ENCODE measurements at regions not wholly inside any gene's neighbourhood (a gene's known extent, or its start where the extent isn't known, plus 50 kb on each side); places are given as distances from the start of the nearest gene placed in this dataset.

- no TSS peak for BruUV-seq (replicated peaks)
- no peak for TF ChIP-seq CTCF (conservative IDR thresholded peaks at IDR 0.05; ENCODE audit: low read depth, low read length)
- no peak for TF ChIP-seq EZH2 (IDR thresholded peaks at IDR 0.05; ENCODE audit: borderline replicate concordance, low read depth, low read length, poor library complexity, severe bottlenecking)
- no peaks in the 10 kb centered on the region for H3K27me3 ChIP-seq (replicated peaks; ENCODE audit: insufficient read depth, low read depth, low read length, poor library complexity)
- CTCF ChIA-PET = interaction anchor here (0.6 kb wide), 1 partner anchor 151 kb away, joined by 3 read pairs; no protein-coding TSS in a partner anchor
- H3K4me1 ChIP-seq (ENCODE audit: insufficient read depth, low read length, poor library complexity, severe bottlenecking) = no peaks in the 10 kb centered on the region
- no peak overlapping the region for H3K27ac ChIP-seq (ENCODE audit: low read depth, low read length, poor library complexity, severe bottlenecking)
- POLR2A ChIA-PET (ENCODE audit: low non-redundant PET) = no interaction called here
- no peaks in the 10 kb centered on the region for H3K36me3 ChIP-seq (ENCODE audit: insufficient read depth, low read length, poor library complexity, severe bottlenecking)
- no peak overlapping the region for H3K4me3 ChIP-seq (ENCODE audit: low read depth, low read length, poor library complexity, severe bottlenecking)
- H3K9me3 ChIP-seq (ENCODE audit: low read depth, low read length, poor library complexity, severe bottlenecking) = no peaks in the 10 kb centered on the region
- no peak for DNase-seq (ENCODE audit: low spot score)
- intact Hi-C loops (cut with micrococcal nuclease; ENCODE audit: unreplicated experiment) = no loop called here
These were observed 140.4 kb downstream of the DIPK2A start for GRCh38 chr3:144112036-144112435.

- H3K9me3 ChIP-seq (ENCODE audit: low read depth, low read length, poor library complexity, severe bottlenecking) = no peaks in the 10 kb centered on the region
- ChIA-PET POLR2A (ENCODE audit: low non-redundant PET) (no interaction called here), CTCF (interaction anchor here (0.6 kb wide), 1 partner anchor 151 kb away, joined by 3 read pairs; no protein-coding TSS in a partner anchor)
- TF ChIP-seq EZH2 (IDR thresholded peaks at IDR 0.05; ENCODE audit: borderline replicate concordance, low read depth, low read length, poor library complexity, severe bottlenecking) (no peak), CTCF (conservative IDR thresholded peaks at IDR 0.05; ENCODE audit: low read depth, low read length) (no peak)
- H3K27ac ChIP-seq (ENCODE audit: low read depth, low read length, poor library complexity, severe bottlenecking) = no peak overlapping the region
- no TSS peak for BruUV-seq (replicated peaks)
- intact Hi-C loops (cut with micrococcal nuclease; ENCODE audit: unreplicated experiment) = no loop called here
- no peak overlapping the region for H3K4me3 ChIP-seq (ENCODE audit: low read depth, low read length, poor library complexity, severe bottlenecking)
- no peaks in the 10 kb centered on the region for H3K36me3 ChIP-seq (ENCODE audit: insufficient read depth, low read length, poor library complexity, severe bottlenecking)
- no peak for DNase-seq (ENCODE audit: low spot score)
- H3K27me3 ChIP-seq (replicated peaks; ENCODE audit: insufficient read depth, low read depth, low read length, poor library complexity) = no peaks in the 10 kb centered on the region
- no peaks in the 10 kb centered on the region for H3K4me1 ChIP-seq (ENCODE audit: insufficient read depth, low read length, poor library complexity, severe bottlenecking)
These were observed 140.8 kb downstream of the DIPK2A start for GRCh38 chr3:144112437-144112836.

GRCh38 chr3:144114767-144115166, 143.1 kb downstream of the DIPK2A start:
- H3K9me3 ChIP-seq (ENCODE audit: low read depth, low read length, poor library complexity, severe bottlenecking) = no peaks in the 10 kb centered on the region
- DNase-seq (ENCODE audit: low spot score) = peak; percentile 14
- no TSS peak for BruUV-seq (replicated peaks)
- TF ChIP-seq CTCF (conservative IDR thresholded peaks at IDR 0.05; ENCODE audit: low read depth, low read length) = no peak
- TF ChIP-seq EZH2 (IDR thresholded peaks at IDR 0.05; ENCODE audit: borderline replicate concordance, low read depth, low read length, poor library complexity, severe bottlenecking) = no peak
- no peak overlapping the region for H3K4me3 ChIP-seq (ENCODE audit: low read depth, low read length, poor library complexity, severe bottlenecking)
- POLR2A ChIA-PET (ENCODE audit: low non-redundant PET) = no interaction called here
- no peaks in the 10 kb centered on the region for H3K36me3 ChIP-seq (ENCODE audit: insufficient read depth, low read length, poor library complexity, severe bottlenecking)
- intact Hi-C loops (cut with micrococcal nuclease; ENCODE audit: unreplicated experiment) = no loop called here
- peaks cover 6% of the 10 kb centered on the region for H3K4me1 ChIP-seq (ENCODE audit: insufficient read depth, low read length, poor library complexity, severe bottlenecking)
- H3K27me3 ChIP-seq (replicated peaks; ENCODE audit: insufficient read depth, low read depth, low read length, poor library complexity) = no peaks in the 10 kb centered on the region
- CTCF ChIA-PET = no interaction called here
- H3K27ac ChIP-seq (ENCODE audit: low read depth, low read length, poor library complexity, severe bottlenecking) = no peak overlapping the region

Measured in A673 (cell line).